Activated CD4-positive, alpha-beta T cell treated with anti-CD3 and anti-CD28 coated beads, Interleukin-2, amount 50 U/mL, for 16 hours (primary cell): ENCODE measurements at regions not wholly inside any gene's neighbourhood (a gene's known extent, or its start where the extent isn't known, plus 50 kb on each side); places are given as distances from the start of the nearest gene placed in this dataset.
A peak's percentile ranks its signal among the peaks of the same experiment; 100 is the strongest.
"Not testable (repeated sequence)": the region's sequence is repeated elsewhere in the genome, so short reads cannot be mapped to it uniquely, and the experiment has no call there.

Experiments used
- DNase-seq: peaks from one replicate; pipeline ENCODE4 v3.0.0-alpha.2; 2020

GRCh38 chr12:75827061-75827460 lies 204.5 kb downstream of the PHLDA1 start:
- no peak for DNase-seq

- no peak for DNase-seq
These were observed 205.9 kb downstream of the PHLDA1 start for GRCh38 chr12:75825686-75826085.

GRCh38 chr12:75823475-75823874 lies 208.1 kb downstream of the PHLDA1 start:
- DNase-seq, result no peak

- DNase-seq, result no peak
These were observed 209.2 kb downstream of the PHLDA1 start for GRCh38 chr12:75822416-75822815.

GRCh38 chr12:75820848-75821578 lies 210.6 kb downstream of the PHLDA1 start:
- no peak for DNase-seq

- DNase-seq, result no peak
These were observed 211.5 kb downstream of the PHLDA1 start for GRCh38 chr12:75820071-75820470.

- no peak for DNase-seq
These were observed 212.1 kb downstream of the PHLDA1 start for GRCh38 chr12:75819512-75819911.

GRCh38 chr12:75818863-75819262 lies 212.7 kb downstream of the PHLDA1 start:
- no peak for DNase-seq

GRCh38 chr12:75816897-75817296 lies 214.7 kb downstream of the PHLDA1 start:
- DNase-seq, result peak; percentile 33

GRCh38 chr12:75815756-75816155 lies 215.8 kb downstream of the PHLDA1 start:
- DNase-seq, result no peak

- DNase-seq, result no peak
These were observed 216.5 kb downstream of the PHLDA1 start for GRCh38 chr12:75814851-75815754.

- DNase-seq, result peak; percentile 48
These were observed 218.5 kb downstream of the PHLDA1 start for GRCh38 chr12:75813072-75813471.

- peak; percentile 36 for DNase-seq
These were observed 219.1 kb downstream of the PHLDA1 start for GRCh38 chr12:75812271-75813018.

- DNase-seq, result no peak
These were observed 221.8 kb downstream of the PHLDA1 start for GRCh38 chr12:75809746-75810145.

GRCh38 chr12:75807494-75807893 lies 224.1 kb downstream of the PHLDA1 start:
- no peak for DNase-seq

- DNase-seq, result no peak
These were observed 225.7 kb downstream of the PHLDA1 start for GRCh38 chr12:75805905-75806304.

- no peak for DNase-seq
These were observed 226.3 kb downstream of the PHLDA1 start for GRCh38 chr12:75805320-75805719.

- DNase-seq, result no peak
These were observed 233.2 kb downstream of the PHLDA1 start for GRCh38 chr12:75798136-75798926.

- no peak for DNase-seq
These were observed 236.5 kb downstream of the PHLDA1 start for GRCh38 chr12:75795125-75795524.

- DNase-seq, result no peak
These were observed 238.9 kb downstream of the PHLDA1 start for GRCh38 chr12:75792687-75793086.

GRCh38 chr12:75790219-75790618 lies 241.4 kb downstream of the PHLDA1 start:
- DNase-seq, result peak; percentile 72

GRCh38 chr12:75787146-75787545 lies 244.4 kb downstream of the PHLDA1 start:
- not testable (repeated sequence) for DNase-seq
